Stimulated activated CD8-positive, alpha-beta memory T cell treated with anti-CD3 and anti-CD28 coated beads, Interleukin-12 subunit alpha, Interleukin-12 subunit beta, amount 100 ng/mL, for 24 hours (primary cell): ENCODE measurements at regions not wholly inside any gene's neighbourhood (a gene's known extent, or its start where the extent isn't known, plus 50 kb on each side); places are given as distances from the start of the nearest gene placed in this dataset.
"Not testable (repeated sequence)": the region's sequence is repeated elsewhere in the genome, so short reads cannot be mapped to it uniquely, and the experiment has no call there.

Experiments
- DNase-seq: peaks from one replicate; pipeline ENCODE4 v3.0.0-alpha.2; 2020; ENCODE audit errors: extremely low read depth

GRCh38 chr3:124137216-124137615, 145.3 kb upstream of the ROPN1 start:
- DNase-seq = no peak

- DNase-seq = no peak
These were observed 146.2 kb upstream of the ROPN1 start for GRCh38 chr3:124138148-124138547.

- no peak for DNase-seq
These were observed 148.8 kb upstream of the ROPN1 start for GRCh38 chr3:124140746-124141145.

GRCh38 chr3:124142389-124142970, 150.6 kb upstream of the ROPN1 start:
- no peak for DNase-seq

GRCh38 chr3:124143047-124143446, 151.1 kb upstream of the ROPN1 start:
- no peak for DNase-seq

- no peak for DNase-seq
These were observed 152.3 kb upstream of the ROPN1 start for GRCh38 chr3:124144035-124144814.

GRCh38 chr3:124147429-124147828, 155.5 kb upstream of the ROPN1 start:
- DNase-seq = no peak

- DNase-seq = no peak
These were observed 156.0 kb upstream of the ROPN1 start for GRCh38 chr3:124147946-124148345.

- DNase-seq = no peak
These were observed 157.2 kb upstream of the ROPN1 start for GRCh38 chr3:124149081-124149480.

GRCh38 chr3:124149771-124150170, 157.8 kb upstream of the ROPN1 start:
- DNase-seq = no peak

GRCh38 chr3:124152891-124153290, 161.0 kb upstream of the ROPN1 start:
- DNase-seq = not testable (repeated sequence)

GRCh38 chr3:124156866-124157712, 165.2 kb upstream of the ROPN1 start:
- DNase-seq = no peak

- DNase-seq = no peak
These were observed 165.8 kb upstream of the ROPN1 start for GRCh38 chr3:124157748-124158147.

- DNase-seq = no peak
These were observed 166.4 kb upstream of the ROPN1 start for GRCh38 chr3:124158168-124158881.

GRCh38 chr3:124161448-124161847, 169.5 kb upstream of the ROPN1 start:
- no peak for DNase-seq

GRCh38 chr3:124163689-124164088, 171.8 kb upstream of the ROPN1 start:
- no peak for DNase-seq

- DNase-seq = no peak
These were observed 176.3 kb upstream of the ROPN1 start for GRCh38 chr3:124168271-124168670.

- no peak for DNase-seq
These were observed 180.4 kb upstream of the ROPN1 start for GRCh38 chr3:124172283-124172682.

GRCh38 chr3:124172816-124173215, 180.9 kb upstream of the ROPN1 start:
- DNase-seq = no peak

- no peak for DNase-seq
These were observed 182.6 kb upstream of the ROPN1 start for GRCh38 chr3:124174476-124174875.

GRCh38 chr3:124174910-124175874, 183.3 kb upstream of the ROPN1 start:
- DNase-seq = no peak
